ENCODE measurements at regions not wholly inside any gene's neighbourhood (a gene's known extent, or its start where the extent isn't known, plus 50 kb on each side); places are given as distances from the start of the nearest gene placed in this dataset.

GRCh38 chr12:115223322-115223721 is 539.3 kb upstream of the TBX3 start:
- TF ChIP-seq SP1 (IDR thresholded peaks at IDR 0.05) (no peak), HNF4A (conservative IDR thresholded peaks at IDR 0.05) (no peak), ATF3 (IDR thresholded peaks at IDR 0.05) (no peak), NR2F2 (IDR thresholded peaks at IDR 0.05) (no peak), ZBTB33 (IDR thresholded peaks at IDR 0.05) (no peak), RXRA (IDR thresholded peaks at IDR 0.05) (no peak), REST (IDR thresholded peaks at IDR 0.05) (no peak), FOXA2 (IDR thresholded peaks at IDR 0.05) (no peak), EGR1 (IDR thresholded peaks at IDR 0.05; ENCODE audit: low read depth in 2 of 2) (no peak), TAF1 (conservative IDR thresholded peaks at IDR 0.05) (no peak), CTCF (IDR thresholded peaks at IDR 0.05; ENCODE audit: low read depth, low read length, missing input control) (no peak), FOXA1 (IDR thresholded peaks at IDR 0.05) (no peak), MAX (IDR thresholded peaks at IDR 0.05) (no peak), JUND (IDR thresholded peaks at IDR 0.05) (no peak), GABPA (IDR thresholded peaks at IDR 0.05 in 1 of 2, conservative IDR thresholded peaks at IDR 0.05 in 1 of 2) (no peak), YY1 (IDR thresholded peaks at IDR 0.05) (no peak), RAD21 (IDR thresholded peaks at IDR 0.05) (no peak), HNF4G (IDR thresholded peaks at IDR 0.05) (no peak)
- Histone ChIP-seq H3K36me3 (ENCODE audit: control insufficient read depth in 4 of 4, insufficient read depth in 3 of 4, low read depth in 1 of 4, low read length in 3 of 4) (no peaks in the 10 kb centered on the region), H3K27me3 (ENCODE audit: control insufficient read depth in 4 of 4, insufficient read depth in 4 of 4, low read length in 3 of 4) (no peaks in the 10 kb centered on the region), H3K4me3 (ENCODE audit: low read depth in 1 of 3, low read length in 3 of 3) (no peak overlapping the region), H3K4me1 (ENCODE audit: control insufficient read depth in 4 of 4, insufficient read depth in 4 of 4, low read length in 3 of 4) (no peaks in the 10 kb centered on the region), H3K27ac (ENCODE audit: low read depth in 1 of 2, low read length in 2 of 2) (no peak overlapping the region), H3K9ac (ENCODE audit: low read depth in 1 of 2, low read length in 2 of 2) (no peak overlapping the region), H3K9me3 (ENCODE audit: control insufficient read depth in 4 of 4, low read length in 3 of 4) (no peaks in the 10 kb centered on the region)
- WGBS, result 92% methylated on average over 4 of the region's 4 CpGs
- no peak for DNase-seq (ENCODE audit: low spot score)

Measured in liver (tissue), 8 donors.